ENCODE measurements at regions not wholly inside any gene's neighbourhood (a gene's known extent, or its start where the extent isn't known, plus 50 kb on each side); places are given as distances from the start of the nearest gene placed in this dataset.

- TF ChIP-seq, protein P1, sequence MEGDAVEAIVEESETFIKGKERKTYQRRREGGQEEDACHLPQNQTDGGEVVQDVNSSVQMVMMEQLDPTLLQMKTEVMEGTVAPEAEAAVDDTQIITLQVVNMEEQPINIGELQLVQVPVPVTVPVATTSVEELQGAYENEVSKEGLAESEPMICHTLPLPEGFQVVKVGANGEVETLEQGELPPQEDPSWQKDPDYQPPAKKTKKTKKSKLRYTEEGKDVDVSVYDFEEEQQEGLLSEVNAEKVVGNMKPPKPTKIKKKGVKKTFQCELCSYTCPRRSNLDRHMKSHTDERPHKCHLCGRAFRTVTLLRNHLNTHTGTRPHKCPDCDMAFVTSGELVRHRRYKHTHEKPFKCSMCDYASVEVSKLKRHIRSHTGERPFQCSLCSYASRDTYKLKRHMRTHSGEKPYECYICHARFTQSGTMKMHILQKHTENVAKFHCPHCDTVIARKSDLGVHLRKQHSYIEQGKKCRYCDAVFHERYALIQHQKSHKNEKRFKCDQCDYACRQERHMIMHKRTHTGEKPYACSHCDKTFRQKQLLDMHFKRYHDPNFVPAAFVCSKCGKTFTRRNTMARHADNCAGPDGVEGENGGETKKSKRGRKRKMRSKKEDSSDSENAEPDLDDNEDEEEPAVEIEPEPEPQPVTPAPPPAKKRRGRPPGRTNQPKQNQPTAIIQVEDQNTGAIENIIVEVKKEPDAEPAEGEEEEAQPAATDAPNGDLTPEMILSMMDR (IDR thresholded peaks at IDR 0.05; ENCODE audit: borderline replicate concordance, extremely low read depth, insufficient read depth), result no peak
- Histone ChIP-seq H3K27ac (ENCODE audit: low read depth in 2 of 2, low read length in 2 of 2) (no peak overlapping the region), H3K36me3 (ENCODE audit: control insufficient read depth in 2 of 3, insufficient read depth in 3 of 3, low read length in 3 of 3) (no peaks in the 10 kb centered on the region), H3K9me3 (ENCODE audit: control insufficient read depth in 2 of 3, insufficient read depth in 1 of 3, low read length in 3 of 3) (no peaks in the 10 kb centered on the region), H3K27me3 (ENCODE audit: control insufficient read depth, insufficient read depth, low read length) (no peaks in the 10 kb centered on the region), H3K4me3 (ENCODE audit: low read length in 3 of 3) (no peak overlapping the region), H3K4me1 (ENCODE audit: control insufficient read depth in 2 of 3, insufficient read depth in 2 of 3, low read depth in 1 of 3, low read length in 3 of 3) (peaks cover 0 to 2% (median 0%) of the 10 kb centered on the region in 3 donors), H3K9ac (ENCODE audit: low read length in 3 of 3) (no peak overlapping the region)
- DNase-seq (no peak), FAIRE-seq (no peak)
- intact Hi-C loops (cut with DNase I), result no loop called here
These were observed 270.6 kb upstream of the BMP2 start for GRCh38 chr20:6496874-6497273.

DNA sequence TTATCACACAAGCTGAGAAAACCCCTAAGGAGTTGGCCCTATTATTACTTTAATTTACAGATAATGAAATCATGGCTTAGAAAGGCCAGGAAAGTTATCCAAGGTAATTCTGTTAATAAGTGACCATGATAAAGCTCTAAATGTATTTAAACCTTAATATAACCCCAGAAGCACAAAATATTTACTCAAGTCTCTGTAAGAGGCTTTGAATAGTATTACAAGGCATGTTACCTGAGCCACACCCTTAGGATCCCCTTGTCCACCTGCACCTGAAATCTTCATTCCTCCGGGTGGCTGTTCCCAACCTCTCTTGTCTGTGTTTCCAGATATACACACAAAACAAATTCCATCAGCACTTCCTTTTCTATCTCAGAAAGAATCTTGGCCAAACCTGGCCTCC is 271.6 kb upstream of the BMP2 start:
- Histone ChIP-seq H3K9ac (ENCODE audit: low read length in 3 of 3) (no peak overlapping the region), H3K4me3 (ENCODE audit: low read length in 3 of 3) (no peak overlapping the region), H3K36me3 (ENCODE audit: control insufficient read depth in 2 of 3, insufficient read depth in 3 of 3, low read length in 3 of 3) (no peaks in the 10 kb centered on the region), H3K27ac (ENCODE audit: low read depth in 2 of 2, low read length in 2 of 2) (no peak overlapping the region), H3K27me3 (ENCODE audit: control insufficient read depth, insufficient read depth, low read length) (no peaks in the 10 kb centered on the region), H3K4me1 (ENCODE audit: control insufficient read depth in 2 of 3, insufficient read depth in 2 of 3, low read depth in 1 of 3, low read length in 3 of 3) (peaks cover 0 to 2% (median 0%) of the 10 kb centered on the region in 3 donors), H3K9me3 (ENCODE audit: control insufficient read depth in 2 of 3, insufficient read depth in 1 of 3, low read length in 3 of 3) (no peaks in the 10 kb centered on the region)
- TF ChIP-seq, protein P1 (IDR thresholded peaks at IDR 0.05; ENCODE audit: borderline replicate concordance, extremely low read depth, insufficient read depth), result no peak
- DNase-seq, result no peak
- no peak for FAIRE-seq
- intact Hi-C loops (cut with DNase I), result no loop called here

GRCh38 chr20:6492271-6493055 is 275.0 kb upstream of the BMP2 start:
- Histone ChIP-seq H3K4me3 (ENCODE audit: low read length in 3 of 3) (no peak overlapping the region), H3K9me3 (ENCODE audit: control insufficient read depth in 2 of 3, insufficient read depth in 1 of 3, low read length in 3 of 3) (no peaks in the 10 kb centered on the region), H3K36me3 (ENCODE audit: control insufficient read depth in 2 of 3, insufficient read depth in 3 of 3, low read length in 3 of 3) (no peaks in the 10 kb centered on the region), H3K27me3 (ENCODE audit: control insufficient read depth, insufficient read depth, low read length) (no peaks in the 10 kb centered on the region), H3K4me1 (ENCODE audit: control insufficient read depth in 2 of 3, insufficient read depth in 2 of 3, low read depth in 1 of 3, low read length in 3 of 3) (peaks cover 0 to 2% (median 0%) of the 10 kb centered on the region in 3 donors), H3K27ac (ENCODE audit: low read depth in 2 of 2, low read length in 2 of 2) (no peak overlapping the region), H3K9ac (ENCODE audit: low read length in 3 of 3) (no peak overlapping the region)
- TF ChIP-seq, protein P1 (IDR thresholded peaks at IDR 0.05; ENCODE audit: borderline replicate concordance, extremely low read depth, insufficient read depth), result no peak
- intact Hi-C loops (cut with DNase I), result no loop called here
- peak in 2 of 5 donors; percentile 22 to 35 for DNase-seq
- no peak for FAIRE-seq
